Osteoblast (primary cell): ENCODE measurements at regions not wholly inside any gene's neighbourhood (a gene's known extent, or its start where the extent isn't known, plus 50 kb on each side); places are given as distances from the start of the nearest gene placed in this dataset.

Source experiments
- DNase-seq: peaks from one replicate; pipeline ENCODE4 v3.0.0; 2011; ENCODE audit warnings: low spot score, mixed read lengths; ENCODE audit not compliant: insufficient read length; ENCODE audit errors: missing footprints
- H2AFZ ChIP-seq: 2 replicates; pipeline ENCODE4 v1.6.0; 2011; ENCODE audit warnings: mild to moderate bottlenecking, low read length
- H3K27ac ChIP-seq: 2 replicates; pipeline ENCODE4 v1.5.1; 2011; ENCODE audit warnings: mild to moderate bottlenecking, low read depth, low read length, moderate library complexity
- H3K27me3 ChIP-seq: 2 replicates; pipeline ENCODE4 v1.6.0; 2012; ENCODE audit warnings: mild to moderate bottlenecking, control low read depth, inconsistent platforms, low read length, moderate library complexity; ENCODE audit not compliant: insufficient read depth
- H3K36me3 ChIP-seq: 2 replicates; pipeline ENCODE4 v1.5.1; 2011; ENCODE audit warnings: mild to moderate bottlenecking, low read length, control low read depth, moderate library complexity; ENCODE audit not compliant: insufficient read depth
- H3K4me1 ChIP-seq: 2 replicates; pipeline ENCODE4 v1.5.1; 2011; ENCODE audit warnings: mild to moderate bottlenecking, low read length, control low read depth, moderate library complexity; ENCODE audit not compliant: insufficient read depth
- H3K4me2 ChIP-seq: 2 replicates; pipeline ENCODE4 v1.6.0; 2011; ENCODE audit warnings: mild to moderate bottlenecking, low read length; ENCODE audit not compliant: insufficient read depth
- H3K4me3 ChIP-seq: fragments of 200-600 bp; sonication (generic); 3 replicates; pipeline ENCODE4 v1.5.1; 2012; ENCODE audit warnings: mild to moderate bottlenecking, low read length, inconsistent platforms; ENCODE audit not compliant: insufficient read depth
- H3K79me2 ChIP-seq: 2 replicates; pipeline ENCODE4 v1.6.0; 2012; ENCODE audit warnings: mild to moderate bottlenecking, low read length, control low read depth, inconsistent platforms; ENCODE audit not compliant: insufficient read depth
- H3K9me3 ChIP-seq: 2 replicates; pipeline ENCODE4 v1.5.1; 2011; ENCODE audit warnings: low read depth, low read length, control low read depth
- H4K20me1 ChIP-seq: 2 replicates; pipeline ENCODE4 v1.6.0; 2012; ENCODE audit warnings: mild to moderate bottlenecking, low read length, control low read depth; ENCODE audit not compliant: insufficient read depth
- TF ChIP-seq, protein P1 (sequence below): IDR thresholded peaks from 2 replicates; pipeline ENCODE4 v1.5.1; 2011; ENCODE audit warnings: mild to moderate bottlenecking, low read depth, low read length, moderate library complexity; ENCODE audit errors: extremely low read depth

DNA sequence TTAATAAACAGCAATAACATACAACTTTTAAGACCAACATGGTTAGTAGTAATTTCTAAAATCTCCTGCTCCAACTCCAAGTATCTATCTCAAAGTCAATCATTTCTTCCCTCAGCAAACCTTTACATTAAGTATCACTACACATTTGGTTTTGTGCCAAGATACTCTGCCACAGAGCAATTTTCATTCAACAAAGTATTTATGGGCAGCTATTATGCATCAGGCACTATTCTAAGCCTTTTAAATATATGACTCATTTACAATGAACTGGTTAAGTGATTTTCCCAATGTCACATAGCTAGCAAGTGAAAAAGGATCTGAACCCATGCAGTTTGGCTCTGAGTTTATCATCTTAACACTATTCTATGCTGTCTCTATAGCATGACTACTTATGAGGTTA, 264.3 kb downstream of the NOL4 start:
- no peak overlapping the region for H2AFZ ChIP-seq
- no peaks in the 10 kb centered on the region for H3K4me1 ChIP-seq
- no peaks in the 10 kb centered on the region for H4K20me1 ChIP-seq
- no peak overlapping the region for H3K4me2 ChIP-seq
- no peaks in the 10 kb centered on the region for H3K27me3 ChIP-seq
- no peaks in the 10 kb centered on the region for H3K9me3 ChIP-seq
- H3K79me2 ChIP-seq, result no peaks in the 10 kb centered on the region
- H3K36me3 ChIP-seq, result no peaks in the 10 kb centered on the region
- no peak overlapping the region for H3K4me3 ChIP-seq
- no peak for DNase-seq
- TF ChIP-seq, protein P1, sequence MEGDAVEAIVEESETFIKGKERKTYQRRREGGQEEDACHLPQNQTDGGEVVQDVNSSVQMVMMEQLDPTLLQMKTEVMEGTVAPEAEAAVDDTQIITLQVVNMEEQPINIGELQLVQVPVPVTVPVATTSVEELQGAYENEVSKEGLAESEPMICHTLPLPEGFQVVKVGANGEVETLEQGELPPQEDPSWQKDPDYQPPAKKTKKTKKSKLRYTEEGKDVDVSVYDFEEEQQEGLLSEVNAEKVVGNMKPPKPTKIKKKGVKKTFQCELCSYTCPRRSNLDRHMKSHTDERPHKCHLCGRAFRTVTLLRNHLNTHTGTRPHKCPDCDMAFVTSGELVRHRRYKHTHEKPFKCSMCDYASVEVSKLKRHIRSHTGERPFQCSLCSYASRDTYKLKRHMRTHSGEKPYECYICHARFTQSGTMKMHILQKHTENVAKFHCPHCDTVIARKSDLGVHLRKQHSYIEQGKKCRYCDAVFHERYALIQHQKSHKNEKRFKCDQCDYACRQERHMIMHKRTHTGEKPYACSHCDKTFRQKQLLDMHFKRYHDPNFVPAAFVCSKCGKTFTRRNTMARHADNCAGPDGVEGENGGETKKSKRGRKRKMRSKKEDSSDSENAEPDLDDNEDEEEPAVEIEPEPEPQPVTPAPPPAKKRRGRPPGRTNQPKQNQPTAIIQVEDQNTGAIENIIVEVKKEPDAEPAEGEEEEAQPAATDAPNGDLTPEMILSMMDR, result no peak
- H3K27ac ChIP-seq, result no peak overlapping the region

DNA sequence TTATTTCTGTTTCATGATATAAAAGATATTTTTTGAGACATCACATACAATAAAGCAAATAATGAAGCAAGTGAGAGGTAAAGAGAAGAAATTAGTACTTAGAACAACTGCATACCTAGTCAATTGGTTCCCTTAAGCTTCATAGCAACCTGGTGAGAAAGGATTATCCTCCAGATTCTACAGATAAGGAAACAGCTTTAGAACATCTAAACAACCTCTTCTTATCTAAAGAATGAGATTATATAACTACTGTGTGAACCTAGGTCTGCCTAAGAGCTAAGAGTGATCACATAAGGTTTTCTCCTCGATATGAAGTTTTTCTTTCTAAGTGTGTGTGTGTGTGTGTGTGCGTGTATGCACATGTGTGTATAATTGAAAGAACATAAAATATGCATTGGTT, 265.1 kb downstream of the NOL4 start:
- Histone ChIP-seq H3K27me3 (no peaks in the 10 kb centered on the region), H3K9me3 (no peaks in the 10 kb centered on the region), H3K27ac (no peak overlapping the region), H3K4me2 (no peak overlapping the region), H4K20me1 (no peaks in the 10 kb centered on the region), H3K4me1 (no peaks in the 10 kb centered on the region), H2AFZ (no peak overlapping the region), H3K79me2 (no peaks in the 10 kb centered on the region), H3K4me3 (no peak overlapping the region), H3K36me3 (no peaks in the 10 kb centered on the region)
- DNase-seq, result no peak
- TF ChIP-seq, protein P1, result no peak

DNA sequence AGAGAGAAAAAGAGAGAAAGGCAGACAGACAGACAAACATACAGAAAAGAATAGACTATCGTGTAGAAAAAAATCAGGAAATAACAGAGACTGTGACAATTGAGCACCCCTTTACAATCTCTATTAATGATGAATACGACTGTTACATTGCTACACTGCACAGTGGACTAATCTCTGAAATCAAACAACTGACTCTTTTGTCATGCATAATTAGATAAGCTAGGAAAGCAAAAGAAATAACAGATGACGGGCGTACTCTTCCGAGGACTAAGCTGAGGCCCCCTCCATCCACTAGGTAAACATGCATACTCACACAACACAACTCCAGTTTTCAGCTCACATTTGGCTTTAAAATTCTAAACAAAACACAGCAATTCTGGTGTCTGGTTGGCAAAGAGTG, 267.0 kb downstream of the NOL4 start:
- Histone ChIP-seq H3K27me3 (no peaks in the 10 kb centered on the region), H3K4me3 (no peak overlapping the region), H3K9me3 (no peaks in the 10 kb centered on the region), H3K79me2 (no peaks in the 10 kb centered on the region), H3K36me3 (no peaks in the 10 kb centered on the region), H3K4me2 (no peak overlapping the region), H3K4me1 (no peaks in the 10 kb centered on the region), H4K20me1 (no peaks in the 10 kb centered on the region), H3K27ac (no peak overlapping the region), H2AFZ (no peak overlapping the region)
- no peak for DNase-seq
- TF ChIP-seq, protein P1, result no peak

DNA sequence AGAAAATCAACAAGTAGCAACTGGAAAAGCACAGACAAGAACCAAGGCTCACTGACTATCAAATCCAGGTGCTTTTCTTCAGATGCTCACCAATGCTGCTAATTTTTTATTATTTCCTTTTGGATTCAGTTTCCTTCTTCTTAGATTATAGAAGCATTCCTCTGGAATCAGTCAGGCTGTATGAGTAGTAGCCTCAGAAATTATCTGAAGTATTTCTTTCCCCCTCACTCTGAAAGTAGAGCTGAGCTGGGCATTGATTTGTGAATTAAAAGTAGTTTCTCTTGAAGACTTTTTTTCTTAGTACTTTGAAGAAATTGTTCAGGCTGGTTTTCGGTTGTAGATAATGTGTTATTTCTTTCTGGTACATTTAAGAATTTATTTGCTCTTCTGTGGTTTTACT, 273.7 kb downstream of the NOL4 start:
- Histone ChIP-seq H3K4me2 (no peak overlapping the region), H3K27ac (no peak overlapping the region), H3K4me1 (no peaks in the 10 kb centered on the region), H3K27me3 (no peaks in the 10 kb centered on the region), H3K79me2 (no peaks in the 10 kb centered on the region), H3K4me3 (no peak overlapping the region), H3K36me3 (no peaks in the 10 kb centered on the region), H3K9me3 (no peaks in the 10 kb centered on the region), H4K20me1 (no peaks in the 10 kb centered on the region), H2AFZ (no peak overlapping the region)
- TF ChIP-seq, protein P1, result no peak
- DNase-seq, result no peak
